HFF-Myc (cell line): ENCODE measurements at regions not wholly inside any gene's neighbourhood (a gene's known extent, or its start where the extent isn't known, plus 50 kb on each side); places are given as distances from the start of the nearest gene placed in this dataset.

Experiments
- DNase-seq: peaks from one replicate; pipeline ENCODE4 v3.0.0-alpha.2; 2011; ENCODE audit warnings: low read depth; ENCODE audit errors: extremely low read depth
- H3K4me3 ChIP-seq: replicated peaks from 2 replicates; pipeline ENCODE4 v1.5.1; 2011; ENCODE audit warnings: low read depth, mild to moderate bottlenecking, control low read depth, low read length
- CTCF ChIP-seq: IDR thresholded peaks from 2 replicates; pipeline ENCODE4 v1.5.1; 2012; ENCODE audit warnings: mild to moderate bottlenecking, low read depth, low read length, control low read depth; ENCODE audit errors: missing control alignments

DNA sequence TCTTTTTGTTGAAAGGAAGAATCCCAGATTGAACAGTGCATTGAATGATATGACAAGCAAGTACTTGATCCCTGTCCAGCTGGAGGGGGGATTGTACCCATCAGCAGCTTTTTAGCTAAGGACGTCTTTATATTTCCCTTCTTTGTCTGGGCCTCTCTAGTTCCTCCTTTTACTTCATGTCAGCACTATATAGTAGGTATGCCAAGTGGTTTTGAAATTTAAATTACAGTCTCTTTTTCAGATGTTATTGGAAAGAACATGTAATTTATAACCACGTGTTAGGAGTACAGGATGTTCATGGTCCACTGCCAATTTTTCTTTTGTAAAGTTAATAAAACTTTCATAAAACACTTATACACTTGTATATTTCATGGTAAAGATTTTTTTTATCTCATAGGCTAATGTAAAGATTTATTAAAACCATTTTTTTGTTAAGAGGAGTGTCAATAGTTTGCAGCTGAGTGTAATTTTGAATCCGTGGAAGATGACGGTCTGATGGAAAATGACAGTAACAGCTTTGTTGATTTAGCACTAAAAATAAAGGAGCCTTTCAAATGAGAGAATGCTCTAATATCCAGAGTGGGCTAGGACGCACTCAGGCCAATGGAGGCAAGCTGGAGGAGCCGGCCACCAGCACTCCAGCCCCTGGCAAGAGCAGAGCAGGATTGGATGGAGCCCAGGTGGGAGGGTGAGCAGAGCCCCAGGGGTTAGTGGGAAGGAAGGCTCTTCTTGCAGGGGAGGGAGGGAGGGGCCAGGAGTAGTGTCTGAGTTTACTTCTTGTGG is 488.3 kb downstream of the INSC start:
- DNase-seq: no peak
- no peak overlapping the region for H3K4me3 ChIP-seq
- no peak for TF ChIP-seq CTCF

GRCh38 chr11:15605094-15605493 is 490.4 kb downstream of the INSC start:
- DNase-seq: no peak
- no peak for TF ChIP-seq CTCF

GRCh38 chr11:15607361-15608036 is 492.8 kb downstream of the INSC start:
- no peak for DNase-seq
- no peak overlapping the region for H3K4me3 ChIP-seq
- TF ChIP-seq CTCF: no peak

More at GRCh38 chr11:15605094-15605493, 490.4 kb downstream of the INSC start:
- no peak overlapping the region for H3K4me3 ChIP-seq

DNA sequence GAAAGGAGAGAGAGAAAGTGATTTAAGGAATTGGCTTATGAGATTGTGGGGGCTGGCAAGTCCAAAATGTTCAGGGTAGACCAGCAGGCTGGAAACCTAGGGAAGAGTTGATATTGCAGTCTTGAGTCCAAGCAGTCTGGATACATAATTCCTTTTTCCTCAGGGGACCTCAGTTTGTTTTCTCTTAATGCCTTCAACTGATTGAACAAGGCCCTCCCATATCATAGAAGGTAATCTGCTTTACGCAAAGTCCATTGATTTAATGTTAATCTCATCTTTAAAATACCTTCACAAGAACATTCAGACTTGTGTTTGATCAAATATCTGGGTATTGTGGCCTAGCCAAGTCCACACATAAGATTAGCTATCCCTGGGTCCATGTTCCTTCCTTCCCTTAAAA is 494.7 kb downstream of the INSC start:
- TF ChIP-seq CTCF: no peak
- H3K4me3 ChIP-seq: no peak overlapping the region
- DNase-seq: no peak

- no peak for TF ChIP-seq CTCF
- no peak for DNase-seq
Measured at GRCh38 chr11:15610881-15611280, 496.2 kb downstream of the INSC start.

GRCh38 chr11:15613251-15613650 is 498.5 kb downstream of the INSC start:
- H3K4me3 ChIP-seq: no peak overlapping the region
- TF ChIP-seq CTCF: no peak

More at GRCh38 chr11:15610881-15611280, 496.2 kb downstream of the INSC start:
- H3K4me3 ChIP-seq: no peak overlapping the region

DNA sequence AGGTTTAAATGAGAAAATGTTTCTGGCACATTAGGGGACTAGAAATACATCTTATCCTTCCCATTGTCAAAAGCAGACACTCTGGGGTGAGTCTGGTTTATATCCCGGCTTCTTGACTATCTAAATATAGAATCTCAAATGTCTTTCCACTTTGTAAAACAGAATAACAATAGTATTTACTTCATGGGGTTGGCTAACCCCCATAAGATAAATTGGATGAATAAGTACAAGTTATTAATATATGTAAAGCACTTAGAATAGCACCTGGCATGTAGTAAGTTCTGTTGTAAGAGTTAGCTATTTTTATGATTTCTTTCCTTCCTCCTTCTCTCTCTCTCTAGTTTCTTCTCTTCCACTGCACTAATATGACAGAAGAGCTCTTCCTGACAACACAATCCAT is 499.1 kb downstream of the INSC start:
- H3K4me3 ChIP-seq: no peak overlapping the region
- no peak for DNase-seq
- no peak for TF ChIP-seq CTCF

More at GRCh38 chr11:15613251-15613650, 498.5 kb downstream of the INSC start:
- DNase-seq: no peak
